Nephron progenitor cell (in vitro differentiated cells): ENCODE measurements at regions not wholly inside any gene's neighbourhood (a gene's known extent, or its start where the extent isn't known, plus 50 kb on each side); places are given as distances from the start of the nearest gene placed in this dataset.
A peak's percentile ranks its signal among the peaks of the same experiment; 100 is the strongest.
"Not testable (repeated sequence)": the region's sequence is repeated elsewhere in the genome, so short reads cannot be mapped to it uniquely, and the experiment has no call there.

Experiments used
- DNase-seq: peaks from one replicate; pipeline ENCODE4 v3.0.0; 2021
- H3K27ac Mint-ChIP-seq: 2 replicates; pipeline ENCODE4 v1.8.0; 2021; ENCODE audit warnings: mild to moderate bottlenecking, moderate library complexity, mixed read lengths
- H3K27me3 Mint-ChIP-seq: 2 replicates; pipeline ENCODE4 v1.8.0; 2021; ENCODE audit warnings: mild to moderate bottlenecking, low read depth, mixed read lengths; ENCODE audit not compliant: poor library complexity
- H3K36me3 Mint-ChIP-seq: 2 replicates; pipeline ENCODE4 v1.8.0; 2021; ENCODE audit warnings: low read depth, mixed read lengths
- H3K4me1 Mint-ChIP-seq: 2 replicates; pipeline ENCODE4 v1.8.0; 2021; ENCODE audit warnings: mixed read lengths
- H3K4me3 Mint-ChIP-seq: 2 replicates; pipeline ENCODE4 v1.8.0; 2021; ENCODE audit warnings: mild to moderate bottlenecking, moderate library complexity, mixed read lengths
- H3K9me3 Mint-ChIP-seq: 2 replicates; pipeline ENCODE4 v1.8.0; 2021; ENCODE audit warnings: mild to moderate bottlenecking, moderate library complexity, mixed read lengths
- CTCF ChIP-seq: fragments of 200-600 bp; sonication (generic); IDR thresholded peaks from 2 replicates; pipeline ENCODE4 v1.5.0; 2021; ENCODE audit warnings: antibody characterized with exemption

- TF ChIP-seq CTCF = no peak
- Mint-ChIP-seq H3K4me3 (no peak overlapping the region), H3K27me3 (no peaks in the 10 kb centered on the region), H3K27ac (no peak overlapping the region), H3K9me3 (peaks cover 17% of the 10 kb centered on the region), H3K4me1 (peaks cover 5% of the 10 kb centered on the region), H3K36me3 (no peaks in the 10 kb centered on the region)
- DNase-seq = no peak
These were observed 152.9 kb upstream of the APC start for GRCh38 chr5:112584781-112585180.

GRCh38 chr5:112586596-112587062, 151.1 kb upstream of the APC start:
- Mint-ChIP-seq H3K4me3 (no peak overlapping the region), H3K9me3 (peaks cover 17% of the 10 kb centered on the region), H3K27me3 (no peaks in the 10 kb centered on the region), H3K27ac (no peak overlapping the region), H3K36me3 (no peaks in the 10 kb centered on the region), H3K4me1 (peaks cover 5% of the 10 kb centered on the region)
- TF ChIP-seq CTCF = no peak
- DNase-seq = no peak

- not testable (repeated sequence) for H3K27ac Mint-ChIP-seq, H3K27me3 Mint-ChIP-seq, H3K36me3 Mint-ChIP-seq, DNase-seq, H3K4me3 Mint-ChIP-seq
- Mint-ChIP-seq H3K9me3 (peaks cover 17% of the 10 kb centered on the region), H3K4me1 (peaks cover 15% of the 10 kb centered on the region)
These were observed 146.8 kb upstream of the APC start for GRCh38 chr5:112590858-112591257.

- TF ChIP-seq CTCF = no peak
- no peak overlapping the region for H3K4me3 Mint-ChIP-seq
- no peaks in the 10 kb centered on the region for H3K9me3 Mint-ChIP-seq
- H3K4me1 Mint-ChIP-seq = peaks cover 10% of the 10 kb centered on the region
- H3K27ac Mint-ChIP-seq = peak overlapping the region; percentile 54
- no peaks in the 10 kb centered on the region for H3K36me3 Mint-ChIP-seq
- DNase-seq = no peak
- H3K27me3 Mint-ChIP-seq = peaks cover 23% of the 10 kb centered on the region
These were observed 143.4 kb upstream of the APC start for GRCh38 chr5:112594095-112594850.

GRCh38 chr5:112594941-112595340, 142.7 kb upstream of the APC start:
- no peak overlapping the region for H3K4me3 Mint-ChIP-seq
- H3K36me3 Mint-ChIP-seq = no peaks in the 10 kb centered on the region
- no peak for TF ChIP-seq CTCF
- peaks cover 23% of the 10 kb centered on the region for H3K27me3 Mint-ChIP-seq
- no peak for DNase-seq
- H3K27ac Mint-ChIP-seq = no peak overlapping the region
- peaks cover 10% of the 10 kb centered on the region for H3K4me1 Mint-ChIP-seq
- H3K9me3 Mint-ChIP-seq = no peaks in the 10 kb centered on the region

GRCh38 chr5:112597831-112598230, 139.9 kb upstream of the APC start:
- no peak for DNase-seq
- Mint-ChIP-seq H3K4me1 (peaks cover 10% of the 10 kb centered on the region), H3K9me3 (no peaks in the 10 kb centered on the region), H3K4me3 (no peak overlapping the region), H3K36me3 (no peaks in the 10 kb centered on the region), H3K27ac (no peak overlapping the region), H3K27me3 (peaks cover 23% of the 10 kb centered on the region)
- no peak for TF ChIP-seq CTCF

- not testable (repeated sequence) for H3K36me3 Mint-ChIP-seq
These were observed 137.2 kb upstream of the APC start for GRCh38 chr5:112600510-112600909.

More at GRCh38 chr5:112600510-112600909, 137.2 kb upstream of the APC start:
- not testable (repeated sequence) for H3K4me1 Mint-ChIP-seq, H3K4me3 Mint-ChIP-seq, H3K27ac Mint-ChIP-seq, H3K9me3 Mint-ChIP-seq, DNase-seq
- H3K27me3 Mint-ChIP-seq = peaks cover 22% of the 10 kb centered on the region
